NB4 (cell line): ENCODE measurements at regions not wholly inside any gene's neighbourhood (a gene's known extent, or its start where the extent isn't known, plus 50 kb on each side); places are given as distances from the start of the nearest gene placed in this dataset.

Experiments
- CTCF ChIP-seq: IDR thresholded peaks from one replicate; pipeline ENCODE4 v1.5.1; 2012; ENCODE audit warnings: low read depth, low read length
- POLR2A ChIP-seq: IDR thresholded peaks from 2 replicates; pipeline ENCODE4 v1.6.1; 2011; ENCODE audit warnings: mild to moderate bottlenecking; ENCODE audit not compliant: insufficient read length; ENCODE audit errors: extremely low read depth

- TF ChIP-seq POLR2A (no peak), CTCF (no peak)
These were observed 262.7 kb downstream of the ETS1 start for GRCh38 chr11:128324531-128325141.
